ENCODE measurements at regions not wholly inside any gene's neighbourhood (a gene's known extent, or its start where the extent isn't known, plus 50 kb on each side); places are given as distances from the start of the nearest gene placed in this dataset.

DNA sequence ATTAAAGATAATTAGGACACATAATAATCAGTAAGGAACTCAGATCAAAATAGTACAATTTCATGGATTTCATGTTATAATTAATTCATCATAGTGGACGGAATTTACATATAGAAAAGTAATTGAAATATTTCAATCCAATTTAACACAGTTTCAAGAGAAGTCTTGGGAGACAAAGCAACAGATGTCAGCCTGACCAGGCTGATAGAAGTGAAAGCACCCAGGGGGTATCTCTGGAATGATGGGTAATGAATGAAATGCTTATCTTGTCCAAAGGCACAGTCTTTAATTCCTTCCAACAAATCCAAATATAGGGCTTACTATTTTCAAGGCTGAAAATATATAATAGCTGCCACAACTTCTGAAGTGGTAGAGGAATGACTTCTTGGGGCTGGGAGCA is 629.3 kb upstream of the RGMB start:
- TF ChIP-seq ZNF70 (CRISPR knock-in tag; IDR thresholded peaks at IDR 0.05), result no peak
- TF ChIP-seq ISL1 (CRISPR knock-in tag; IDR thresholded peaks at IDR 0.05), result no peak
- TF ChIP-seq, protein P1, sequence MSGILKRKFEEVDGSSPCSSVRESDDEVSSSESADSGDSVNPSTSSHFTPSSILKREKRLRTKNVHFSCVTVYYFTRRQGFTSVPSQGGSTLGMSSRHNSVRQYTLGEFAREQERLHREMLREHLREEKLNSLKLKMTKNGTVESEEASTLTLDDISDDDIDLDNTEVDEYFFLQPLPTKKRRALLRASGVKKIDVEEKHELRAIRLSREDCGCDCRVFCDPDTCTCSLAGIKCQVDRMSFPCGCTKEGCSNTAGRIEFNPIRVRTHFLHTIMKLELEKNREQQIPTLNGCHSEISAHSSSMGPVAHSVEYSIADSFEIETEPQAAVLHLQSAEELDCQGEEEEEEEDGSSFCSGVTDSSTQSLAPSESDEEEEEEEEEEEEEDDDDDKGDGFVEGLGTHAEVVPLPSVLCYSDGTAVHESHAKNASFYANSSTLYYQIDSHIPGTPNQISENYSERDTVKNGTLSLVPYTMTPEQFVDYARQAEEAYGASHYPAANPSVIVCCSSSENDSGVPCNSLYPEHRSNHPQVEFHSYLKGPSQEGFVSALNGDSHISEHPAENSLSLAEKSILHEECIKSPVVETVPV (CRISPR knock-in tag; IDR thresholded peaks at IDR 0.05), result no peak
- TF ChIP-seq, protein P2, sequence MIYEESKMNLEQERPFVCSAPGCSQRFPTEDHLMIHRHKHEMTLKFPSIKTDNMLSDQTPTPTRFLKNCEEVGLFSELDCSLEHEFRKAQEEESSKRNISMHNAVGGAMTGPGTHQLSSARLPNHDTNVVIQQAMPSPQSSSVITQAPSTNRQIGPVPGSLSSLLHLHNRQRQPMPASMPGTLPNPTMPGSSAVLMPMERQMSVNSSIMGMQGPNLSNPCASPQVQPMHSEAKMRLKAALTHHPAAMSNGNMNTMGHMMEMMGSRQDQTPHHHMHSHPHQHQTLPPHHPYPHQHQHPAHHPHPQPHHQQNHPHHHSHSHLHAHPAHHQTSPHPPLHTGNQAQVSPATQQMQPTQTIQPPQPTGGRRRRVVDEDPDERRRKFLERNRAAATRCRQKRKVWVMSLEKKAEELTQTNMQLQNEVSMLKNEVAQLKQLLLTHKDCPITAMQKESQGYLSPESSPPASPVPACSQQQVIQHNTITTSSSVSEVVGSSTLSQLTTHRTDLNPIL (CRISPR knock-in tag; IDR thresholded peaks at IDR 0.05; ENCODE audit: low read depth), result no peak
- no peak for TF ChIP-seq ESRRG (CRISPR knock-in tag; IDR thresholded peaks at IDR 0.05)
- TF ChIP-seq, protein P3, sequence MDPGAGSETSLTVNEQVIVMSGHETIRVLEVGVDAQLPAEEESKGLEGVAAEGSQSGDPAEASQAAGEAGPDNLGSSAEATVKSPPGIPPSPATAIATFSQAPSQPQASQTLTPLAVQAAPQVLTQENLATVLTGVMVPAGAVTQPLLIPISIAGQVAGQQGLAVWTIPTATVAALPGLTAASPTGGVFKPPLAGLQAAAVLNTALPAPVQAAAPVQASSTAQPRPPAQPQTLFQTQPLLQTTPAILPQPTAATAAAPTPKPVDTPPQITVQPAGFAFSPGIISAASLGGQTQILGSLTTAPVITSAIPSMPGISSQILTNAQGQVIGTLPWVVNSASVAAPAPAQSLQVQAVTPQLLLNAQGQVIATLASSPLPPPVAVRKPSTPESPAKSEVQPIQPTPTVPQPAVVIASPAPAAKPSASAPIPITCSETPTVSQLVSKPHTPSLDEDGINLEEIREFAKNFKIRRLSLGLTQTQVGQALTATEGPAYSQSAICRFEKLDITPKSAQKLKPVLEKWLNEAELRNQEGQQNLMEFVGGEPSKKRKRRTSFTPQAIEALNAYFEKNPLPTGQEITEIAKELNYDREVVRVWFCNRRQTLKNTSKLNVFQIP (CRISPR knock-in tag; IDR thresholded peaks at IDR 0.05; ENCODE audit: borderline replicate concordance, low read depth), result no peak
- no peak for ATAC-seq

DNA sequence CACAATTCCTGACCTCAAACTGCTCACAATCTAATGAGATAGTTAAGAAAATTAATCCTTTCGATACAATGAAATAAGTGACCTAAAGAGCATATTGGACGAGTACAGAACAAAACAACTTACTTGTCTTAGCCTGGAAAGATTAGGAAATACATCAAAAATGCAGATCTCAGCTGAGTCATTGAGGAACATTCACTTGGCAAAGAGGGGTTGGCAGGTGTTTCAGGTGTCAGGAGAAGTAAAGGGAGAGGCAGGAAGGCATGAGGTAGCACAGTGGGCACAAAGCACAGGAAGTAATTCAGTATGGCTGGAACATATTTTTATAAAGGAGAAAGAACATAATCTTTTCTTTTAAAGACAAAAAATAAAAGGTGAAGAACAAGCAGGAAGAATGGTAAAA is 628.8 kb upstream of the RGMB start:
- no peak for TF ChIP-seq BACH2 (CRISPR knock-in tag; IDR thresholded peaks at IDR 0.05; ENCODE audit: borderline replicate concordance)
- no peak for TF ChIP-seq ZNF70 (CRISPR knock-in tag; IDR thresholded peaks at IDR 0.05)
- no peak for TF ChIP-seq RARB (CRISPR knock-in tag; IDR thresholded peaks at IDR 0.05)
- no peak for TF ChIP-seq TCF4 (CRISPR knock-in tag; IDR thresholded peaks at IDR 0.05; ENCODE audit: borderline replicate concordance)
- TF ChIP-seq ZNF565 (CRISPR knock-in tag; conservative IDR thresholded peaks at IDR 0.05; ENCODE audit: low read depth), result no peak
- TF ChIP-seq, protein P1 (CRISPR knock-in tag; IDR thresholded peaks at IDR 0.05), result no peak
- TF ChIP-seq ZFP30 (CRISPR knock-in tag; IDR thresholded peaks at IDR 0.05), result no peak
- TF ChIP-seq GLIS3 (CRISPR knock-in tag; IDR thresholded peaks at IDR 0.05), result no peak
- ATAC-seq, result no peak

DNA sequence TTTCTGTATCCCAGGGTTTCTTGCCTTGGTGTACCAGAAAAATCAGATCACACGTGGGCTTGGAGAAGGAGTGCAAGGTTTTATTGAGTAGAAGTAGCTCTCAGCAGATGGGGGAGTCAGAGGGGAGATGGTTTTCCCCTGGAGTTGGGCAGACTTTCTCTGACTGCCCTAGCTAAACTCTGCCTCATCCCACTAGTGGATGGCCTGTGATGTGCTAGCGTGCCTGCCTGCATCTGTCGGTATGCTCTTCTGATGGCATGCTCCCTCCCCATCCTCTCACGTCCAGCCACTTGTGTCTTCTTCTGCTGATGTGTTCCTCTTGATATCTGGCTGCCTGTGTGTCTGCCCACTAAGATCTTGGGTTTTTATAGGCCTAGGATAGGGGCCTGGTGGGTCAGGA is 616.1 kb upstream of the RGMB start:
- no peak for ATAC-seq
- TF ChIP-seq ZNF8 (CRISPR knock-in tag; IDR thresholded peaks at IDR 0.05), result no peak
- TF ChIP-seq, protein P4, sequence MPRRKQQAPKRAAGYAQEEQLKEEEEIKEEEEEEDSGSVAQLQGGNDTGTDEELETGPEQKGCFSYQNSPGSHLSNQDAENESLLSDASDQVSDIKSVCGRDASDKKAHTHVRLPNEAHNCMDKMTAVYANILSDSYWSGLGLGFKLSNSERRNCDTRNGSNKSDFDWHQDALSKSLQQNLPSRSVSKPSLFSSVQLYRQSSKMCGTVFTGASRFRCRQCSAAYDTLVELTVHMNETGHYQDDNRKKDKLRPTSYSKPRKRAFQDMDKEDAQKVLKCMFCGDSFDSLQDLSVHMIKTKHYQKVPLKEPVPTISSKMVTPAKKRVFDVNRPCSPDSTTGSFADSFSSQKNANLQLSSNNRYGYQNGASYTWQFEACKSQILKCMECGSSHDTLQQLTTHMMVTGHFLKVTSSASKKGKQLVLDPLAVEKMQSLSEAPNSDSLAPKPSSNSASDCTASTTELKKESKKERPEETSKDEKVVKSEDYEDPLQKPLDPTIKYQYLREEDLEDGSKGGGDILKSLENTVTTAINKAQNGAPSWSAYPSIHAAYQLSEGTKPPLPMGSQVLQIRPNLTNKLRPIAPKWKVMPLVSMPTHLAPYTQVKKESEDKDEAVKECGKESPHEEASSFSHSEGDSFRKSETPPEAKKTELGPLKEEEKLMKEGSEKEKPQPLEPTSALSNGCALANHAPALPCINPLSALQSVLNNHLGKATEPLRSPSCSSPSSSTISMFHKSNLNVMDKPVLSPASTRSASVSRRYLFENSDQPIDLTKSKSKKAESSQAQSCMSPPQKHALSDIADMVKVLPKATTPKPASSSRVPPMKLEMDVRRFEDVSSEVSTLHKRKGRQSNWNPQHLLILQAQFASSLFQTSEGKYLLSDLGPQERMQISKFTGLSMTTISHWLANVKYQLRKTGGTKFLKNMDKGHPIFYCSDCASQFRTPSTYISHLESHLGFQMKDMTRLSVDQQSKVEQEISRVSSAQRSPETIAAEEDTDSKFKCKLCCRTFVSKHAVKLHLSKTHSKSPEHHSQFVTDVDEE (CRISPR knock-in tag; IDR thresholded peaks at IDR 0.05), result no peak
- no peak for TF ChIP-seq ESRRG (CRISPR knock-in tag; IDR thresholded peaks at IDR 0.05)
- TF ChIP-seq TCF4 (CRISPR knock-in tag; IDR thresholded peaks at IDR 0.05; ENCODE audit: borderline replicate concordance), result no peak
- no peak for TF ChIP-seq ZFP3 (CRISPR knock-in tag; IDR thresholded peaks at IDR 0.05)
- no peak for TF ChIP-seq RARB (CRISPR knock-in tag; IDR thresholded peaks at IDR 0.05)
- TF ChIP-seq ARNTL (CRISPR knock-in tag; IDR thresholded peaks at IDR 0.05; ENCODE audit: borderline replicate concordance, low read depth), result no peak
- no peak for TF ChIP-seq OSR1 (CRISPR knock-in tag; IDR thresholded peaks at IDR 0.05)
- TF ChIP-seq TOX (CRISPR knock-in tag; IDR thresholded peaks at IDR 0.05; ENCODE audit: borderline replicate concordance), result no peak
- TF ChIP-seq, protein P5, sequence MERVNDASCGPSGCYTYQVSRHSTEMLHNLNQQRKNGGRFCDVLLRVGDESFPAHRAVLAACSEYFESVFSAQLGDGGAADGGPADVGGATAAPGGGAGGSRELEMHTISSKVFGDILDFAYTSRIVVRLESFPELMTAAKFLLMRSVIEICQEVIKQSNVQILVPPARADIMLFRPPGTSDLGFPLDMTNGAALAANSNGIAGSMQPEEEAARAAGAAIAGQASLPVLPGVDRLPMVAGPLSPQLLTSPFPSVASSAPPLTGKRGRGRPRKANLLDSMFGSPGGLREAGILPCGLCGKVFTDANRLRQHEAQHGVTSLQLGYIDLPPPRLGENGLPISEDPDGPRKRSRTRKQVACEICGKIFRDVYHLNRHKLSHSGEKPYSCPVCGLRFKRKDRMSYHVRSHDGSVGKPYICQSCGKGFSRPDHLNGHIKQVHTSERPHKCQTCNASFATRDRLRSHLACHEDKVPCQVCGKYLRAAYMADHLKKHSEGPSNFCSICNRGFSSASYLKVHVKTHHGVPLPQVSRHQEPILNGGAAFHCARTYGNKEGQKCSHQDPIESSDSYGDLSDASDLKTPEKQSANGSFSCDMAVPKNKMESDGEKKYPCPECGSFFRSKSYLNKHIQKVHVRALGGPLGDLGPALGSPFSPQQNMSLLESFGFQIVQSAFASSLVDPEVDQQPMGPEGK (CRISPR knock-in tag; IDR thresholded peaks at IDR 0.05; ENCODE audit: borderline replicate concordance), result no peak
- no peak for TF ChIP-seq SNAI2 (CRISPR knock-in tag; IDR thresholded peaks at IDR 0.05)
- no peak for TF ChIP-seq ZC3H10 (CRISPR knock-in tag; IDR thresholded peaks at IDR 0.05)
- TF ChIP-seq PPARA (CRISPR knock-in tag; IDR thresholded peaks at IDR 0.05; ENCODE audit: borderline replicate concordance), result no peak
- TF ChIP-seq BACH2 (CRISPR knock-in tag; IDR thresholded peaks at IDR 0.05; ENCODE audit: borderline replicate concordance), result no peak
- TF ChIP-seq, protein P2 (CRISPR knock-in tag; IDR thresholded peaks at IDR 0.05; ENCODE audit: low read depth), result no peak
- TF ChIP-seq, protein P1 (CRISPR knock-in tag; IDR thresholded peaks at IDR 0.05), result no peak
- TF ChIP-seq ZNF565 (CRISPR knock-in tag; conservative IDR thresholded peaks at IDR 0.05; ENCODE audit: low read depth), result no peak
- no peak for TF ChIP-seq ISL1 (CRISPR knock-in tag; IDR thresholded peaks at IDR 0.05)
- no peak for TF ChIP-seq GLIS3 (CRISPR knock-in tag; IDR thresholded peaks at IDR 0.05)
- no peak for TF ChIP-seq CSDC2 (CRISPR knock-in tag; IDR thresholded peaks at IDR 0.05)
